Trophoblast cell (in vitro differentiated cells and primary cell): ENCODE measurements at regions not wholly inside any gene's neighbourhood (a gene's known extent, or its start where the extent isn't known, plus 50 kb on each side); places are given as distances from the start of the nearest gene placed in this dataset.
"Not testable (repeated sequence)": the region's sequence is repeated elsewhere in the genome, so short reads cannot be mapped to it uniquely, and the experiment has no call there.

ENCODE experiments used
- DNase-seq, 2 donors: peaks; one replicate each; pipeline ENCODE4 v3.0.0-alpha.2; 2016
- H2AFZ ChIP-seq: 2 replicates; pipeline ENCODE4 v1.6.1; 2013; ENCODE audit warnings: low read length, moderate library complexity, mild to moderate bottlenecking; ENCODE audit not compliant: insufficient read depth, poor library complexity
- H2AK5ac ChIP-seq: 2 replicates; pipeline ENCODE4 v1.6.1; 2013; ENCODE audit warnings: mild to moderate bottlenecking, low read length
- H2BK120ac ChIP-seq: 2 replicates; pipeline ENCODE4 v1.6.1; 2013; ENCODE audit warnings: low read length, mild to moderate bottlenecking, moderate library complexity; ENCODE audit not compliant: insufficient read depth, poor library complexity
- H2BK12ac ChIP-seq: 2 replicates; pipeline ENCODE4 v1.6.1; 2013; ENCODE audit warnings: mild to moderate bottlenecking, low read length, moderate library complexity
- H2BK5ac ChIP-seq: 2 replicates; pipeline ENCODE4 v1.6.1; 2013; ENCODE audit warnings: low read length, low read depth, moderate library complexity, mild to moderate bottlenecking; ENCODE audit not compliant: poor library complexity
- H3K14ac ChIP-seq: 2 replicates; pipeline ENCODE4 v1.6.1; 2013; ENCODE audit warnings: mild to moderate bottlenecking, low read length
- H3K18ac ChIP-seq: 2 replicates; pipeline ENCODE4 v1.6.1; 2013; ENCODE audit warnings: mild to moderate bottlenecking, low read length
- H3K23ac ChIP-seq: 2 replicates; pipeline ENCODE4 v1.6.1; 2013; ENCODE audit warnings: low read length
- H3K27ac ChIP-seq: 2 replicates; pipeline ENCODE4 v1.5.1; 2013; ENCODE audit warnings: low read depth, mild to moderate bottlenecking, inconsistent platforms, low read length, moderate library complexity
- H3K27me3 ChIP-seq: 2 replicates; pipeline ENCODE4 v1.6.1; 2013; ENCODE audit warnings: inconsistent platforms, mild to moderate bottlenecking, low read length, moderate library complexity; ENCODE audit not compliant: insufficient read depth
- H3K36me3 ChIP-seq, 2 experiments: 1 replicate in 1 of 2; 2 replicates in 1 of 2; pipeline ENCODE4 v1.6.1; 2013; ENCODE audit warnings: low read length in 2 of 2, mild to moderate bottlenecking in 2 of 2, moderate library complexity in 1 of 2; ENCODE audit not compliant: insufficient read depth in 2 of 2, control insufficient read depth in 1 of 2
- H3K4ac ChIP-seq: 2 replicates; pipeline ENCODE4 v1.6.1; 2013; ENCODE audit warnings: low read depth, mild to moderate bottlenecking, low read length, moderate library complexity
- H3K4me1 ChIP-seq, 2 experiments: 1 replicate in 1 of 2; 2 replicates in 1 of 2; pipeline ENCODE4 v1.6.1; 2013; ENCODE audit warnings: low read length in 2 of 2, mild to moderate bottlenecking in 2 of 2, moderate library complexity in 1 of 2; ENCODE audit not compliant: insufficient read depth in 2 of 2, control insufficient read depth in 1 of 2
- H3K4me2 ChIP-seq: 2 replicates; pipeline ENCODE4 v1.6.1; 2013; ENCODE audit warnings: inconsistent platforms, mild to moderate bottlenecking, low read length, moderate library complexity
- H3K4me3 ChIP-seq: 2 replicates; pipeline ENCODE4 v1.5.1; 2013; ENCODE audit warnings: mild to moderate bottlenecking, low read depth, low read length, inconsistent platforms
- H3K79me1 ChIP-seq: one replicate; pipeline ENCODE4 v1.6.1; 2013; ENCODE audit warnings: low read length
- H3K79me2 ChIP-seq: 2 replicates; pipeline ENCODE4 v1.6.1; 2013; ENCODE audit warnings: low read length, mild to moderate bottlenecking; ENCODE audit not compliant: control insufficient read depth, insufficient read depth, poor library complexity
- H3K9ac ChIP-seq: 2 replicates; pipeline ENCODE4 v1.6.1; 2013; ENCODE audit warnings: mild to moderate bottlenecking, low read length
- H3K9me3 ChIP-seq: 2 replicates; pipeline ENCODE4 v1.6.1; 2013; ENCODE audit warnings: low read depth, mild to moderate bottlenecking, control low read depth, inconsistent platforms, low read length; ENCODE audit not compliant: insufficient read depth
- H4K12ac ChIP-seq: 2 replicates; pipeline ENCODE4 v1.6.1; 2013; ENCODE audit warnings: low read depth, mild to moderate bottlenecking, low read length, moderate library complexity
- H4K8ac ChIP-seq: 2 replicates; pipeline ENCODE4 v1.6.1; 2013; ENCODE audit warnings: low read depth, mild to moderate bottlenecking, low read length, moderate library complexity
- H4K91ac ChIP-seq: one replicate; pipeline ENCODE4 v1.6.1; 2013; ENCODE audit warnings: low read depth, mild to moderate bottlenecking, low read length, moderate library complexity
- WGBS: extraction: QIAGEN DNeasy Blood & Tissue Kit; methylation state at CpG from one replicate; pipeline ENCODE4 v1.1.7; 2013; ENCODE audit warnings: missing lambda C conversion rate; ENCODE audit not compliant: insufficient read length, insufficient coverage; ENCODE audit errors: extremely low coverage; 5-methylcytosine and 5-hydroxymethylcytosine counted together

DNA sequence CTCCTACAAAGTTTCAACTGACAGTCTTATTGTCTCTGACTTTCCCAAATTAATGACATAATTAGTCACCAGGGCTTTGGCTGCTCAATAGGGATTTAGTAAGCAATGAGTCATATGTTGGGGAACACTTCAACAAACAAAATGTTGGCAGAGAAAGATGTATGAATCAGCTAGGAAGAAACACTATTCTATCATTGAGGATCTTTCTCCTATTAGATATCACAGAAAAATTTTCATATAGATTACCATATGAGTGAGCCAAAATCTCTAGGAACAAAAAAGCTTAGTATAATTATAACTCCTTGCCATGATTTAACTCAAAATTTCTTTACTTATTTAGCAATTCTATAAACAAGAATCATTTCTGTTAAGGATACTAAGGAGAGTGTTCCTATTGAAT is 286.3 kb upstream of the PRSS16 start:
- H4K91ac ChIP-seq, H3K4ac ChIP-seq, H3K27ac ChIP-seq, H3K36me3 ChIP-seq, H2BK5ac ChIP-seq, H3K9ac ChIP-seq, H4K8ac ChIP-seq, H3K14ac ChIP-seq, H3K4me1 ChIP-seq, H3K18ac ChIP-seq, H3K4me3 ChIP-seq, H2BK12ac ChIP-seq, H3K9me3 ChIP-seq, H3K27me3 ChIP-seq, H3K79me2 ChIP-seq, DNase-seq, H2AK5ac ChIP-seq, H3K79me1 ChIP-seq, H2AFZ ChIP-seq, H3K23ac ChIP-seq, H4K12ac ChIP-seq, H2BK120ac ChIP-seq, H3K4me2 ChIP-seq: not testable (repeated sequence)

DNA sequence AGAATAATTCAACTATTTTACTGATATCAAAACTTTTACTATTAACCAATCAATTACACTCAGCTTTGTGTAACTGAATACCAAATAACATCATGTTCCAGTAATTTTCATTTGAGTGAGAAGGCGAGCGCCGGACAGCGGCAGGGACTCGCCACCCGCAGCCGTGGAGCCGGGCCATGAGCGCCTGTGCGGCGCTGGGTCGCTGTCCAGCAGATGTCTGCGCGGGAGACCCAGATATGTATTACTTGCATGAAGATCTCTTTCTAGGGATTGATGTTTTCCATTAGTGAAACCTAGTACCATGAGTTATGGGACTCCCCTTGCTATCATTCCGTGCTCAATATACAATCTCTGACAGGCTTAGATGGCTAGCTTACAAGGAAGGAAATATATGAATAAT is 245.1 kb upstream of the PRSS16 start:
- no peak overlapping the region for H2BK5ac ChIP-seq
- no peak overlapping the region for H3K14ac ChIP-seq
- H2AK5ac ChIP-seq, result no peak overlapping the region
- H3K79me1 ChIP-seq, result no peaks in the 10 kb centered on the region
- H3K4ac ChIP-seq, result no peak overlapping the region
- H4K8ac ChIP-seq, result no peak overlapping the region
- H4K91ac ChIP-seq, result no peak overlapping the region
- no peak overlapping the region for H3K4me3 ChIP-seq
- H2AFZ ChIP-seq, result no peak overlapping the region
- no peaks in the 10 kb centered on the region for H3K27me3 ChIP-seq
- no peak overlapping the region for H3K23ac ChIP-seq
- no peaks in the 10 kb centered on the region for H3K79me2 ChIP-seq
- H3K9me3 ChIP-seq, result no peaks in the 10 kb centered on the region
- no peak overlapping the region for H2BK120ac ChIP-seq
- H3K4me1 ChIP-seq, result no peaks in the 10 kb centered on the region
- DNase-seq, result no peak
- WGBS, result no CpG with 5 or more reads among the region's 15 CpGs
- no peaks in the 10 kb centered on the region for H3K36me3 ChIP-seq
- H3K9ac ChIP-seq, result no peak overlapping the region
- no peak overlapping the region for H3K4me2 ChIP-seq
- no peak overlapping the region for H3K27ac ChIP-seq
- no peak overlapping the region for H4K12ac ChIP-seq
- H2BK12ac ChIP-seq, result no peak overlapping the region
- H3K18ac ChIP-seq, result no peak overlapping the region

DNA sequence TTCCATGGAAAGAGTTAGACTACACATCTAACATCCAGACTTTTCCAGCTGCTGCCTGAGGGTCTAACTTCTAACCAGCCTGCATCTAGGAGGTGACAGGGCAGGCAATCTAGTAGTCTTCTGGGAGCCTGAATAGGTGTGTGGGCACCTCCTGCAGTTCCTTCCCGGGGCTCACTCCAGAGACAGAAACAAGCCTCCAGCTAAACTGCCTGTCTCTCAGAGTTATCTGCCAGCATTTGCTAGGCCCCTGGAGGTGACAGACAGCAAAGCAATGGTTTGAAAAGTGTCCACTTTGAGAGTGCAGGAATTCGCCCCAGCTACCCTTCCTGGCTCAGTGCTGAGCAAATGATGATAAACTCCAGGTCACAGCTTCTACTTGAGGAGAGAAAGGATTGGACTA is 240.5 kb upstream of the PRSS16 start:
- H3K36me3 ChIP-seq, result no peaks in the 10 kb centered on the region
- H3K79me1 ChIP-seq, result no peaks in the 10 kb centered on the region

DNA sequence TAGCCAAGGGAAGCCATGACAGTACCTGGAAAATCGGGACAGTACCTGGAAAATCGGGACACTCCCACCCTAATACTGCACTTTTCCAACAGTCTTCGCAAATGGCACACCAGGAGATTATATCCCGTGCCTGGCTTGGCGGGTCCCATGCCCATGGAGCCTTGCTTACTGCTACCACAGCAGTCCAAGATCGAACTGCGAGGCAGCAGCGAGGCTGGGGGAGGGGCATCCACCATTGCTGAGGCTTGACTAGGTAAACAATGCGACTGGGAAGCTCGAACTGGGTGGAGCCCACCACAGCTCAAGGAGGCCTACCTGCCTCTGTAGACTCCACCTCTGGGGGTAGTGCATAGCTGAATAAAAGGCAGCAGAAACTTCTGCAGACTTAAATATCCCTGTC is 238.9 kb upstream of the PRSS16 start:
- DNase-seq, H3K4ac ChIP-seq, H3K27ac ChIP-seq, H3K4me3 ChIP-seq, H2BK120ac ChIP-seq, H3K18ac ChIP-seq, H3K4me1 ChIP-seq, H2AFZ ChIP-seq, H3K9ac ChIP-seq, H2AK5ac ChIP-seq, H3K14ac ChIP-seq, H3K79me1 ChIP-seq, H4K12ac ChIP-seq, H3K9me3 ChIP-seq, H4K91ac ChIP-seq, H2BK12ac ChIP-seq, H3K36me3 ChIP-seq, H3K79me2 ChIP-seq, H2BK5ac ChIP-seq, H3K4me2 ChIP-seq, H3K23ac ChIP-seq, H3K27me3 ChIP-seq, H4K8ac ChIP-seq: not testable (repeated sequence)
- WGBS, result no CpG with 5 or more reads among the region's 10 CpGs

More for the DNA sequence above, 240.5 kb upstream of the PRSS16 start:
- no peak overlapping the region for H3K4me2 ChIP-seq
- peaks cover 4% of the 10 kb centered on the region for H3K9me3 ChIP-seq
- H2BK5ac ChIP-seq, result no peak overlapping the region
- no CpG with 5 or more reads among the region's 2 CpGs for WGBS
- H3K18ac ChIP-seq, result no peak overlapping the region
- H4K8ac ChIP-seq, result no peak overlapping the region
- no peak overlapping the region for H2BK12ac ChIP-seq
- H3K14ac ChIP-seq, result no peak overlapping the region
- no peak overlapping the region for H2BK120ac ChIP-seq
- no peak overlapping the region for H2AFZ ChIP-seq
- no peak overlapping the region for H2AK5ac ChIP-seq
- no peak overlapping the region for H4K91ac ChIP-seq
- no peak overlapping the region for H4K12ac ChIP-seq
- no peak for DNase-seq
- no peak overlapping the region for H3K4ac ChIP-seq
- no peak overlapping the region for H3K4me3 ChIP-seq
- no peaks in the 10 kb centered on the region for H3K4me1 ChIP-seq
- H3K27ac ChIP-seq, result no peak overlapping the region
- no peaks in the 10 kb centered on the region for H3K79me2 ChIP-seq
- H3K23ac ChIP-seq, result no peak overlapping the region
- H3K9ac ChIP-seq, result no peak overlapping the region
- no peaks in the 10 kb centered on the region for H3K27me3 ChIP-seq

DNA sequence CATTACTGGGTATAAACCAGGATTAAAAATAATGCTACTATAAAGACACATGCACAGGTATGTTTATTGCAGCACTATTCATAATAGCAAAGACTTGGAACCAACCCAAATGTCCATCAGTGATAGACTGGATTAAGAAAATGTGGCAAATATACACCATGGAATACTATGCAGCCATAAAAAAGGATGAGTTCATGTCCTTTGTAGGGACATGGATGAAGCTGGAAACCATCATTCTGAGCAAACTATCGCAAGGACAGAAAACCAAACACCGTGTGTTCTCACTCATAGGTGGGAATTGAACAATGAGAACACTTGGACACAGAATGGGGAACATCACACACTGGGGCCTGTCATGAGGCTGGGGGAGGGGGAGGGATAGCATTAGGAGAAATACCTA is 233.4 kb upstream of the PRSS16 start:
- not testable (repeated sequence) for H3K36me3 ChIP-seq, H3K4me3 ChIP-seq, H3K79me2 ChIP-seq, H3K9me3 ChIP-seq, H3K4me2 ChIP-seq, H2BK5ac ChIP-seq, H4K91ac ChIP-seq, DNase-seq, H3K79me1 ChIP-seq, H2AK5ac ChIP-seq, H3K14ac ChIP-seq, H2BK120ac ChIP-seq, H3K23ac ChIP-seq, H3K27ac ChIP-seq, H3K4ac ChIP-seq, H4K12ac ChIP-seq, H3K9ac ChIP-seq, H3K18ac ChIP-seq, H4K8ac ChIP-seq, H3K4me1 ChIP-seq, H2BK12ac ChIP-seq, H2AFZ ChIP-seq, H3K27me3 ChIP-seq
- WGBS, result no CpG with 5 or more reads among the region's 2 CpGs
